HG02642 (cell line): ENCODE measurements at regions not wholly inside any gene's neighbourhood (a gene's known extent, or its start where the extent isn't known, plus 50 kb on each side); places are given as distances from the start of the nearest gene placed in this dataset.

Experiments used
- ATAC-seq: cut with Tn5 transposase; IDR thresholded peaks from one replicate; pipeline ENCODE4 v1.9.1; 2021; ENCODE audit warnings: mild to moderate bottlenecking; ENCODE audit not compliant: unreplicated experiment, poor library complexity

DNA sequence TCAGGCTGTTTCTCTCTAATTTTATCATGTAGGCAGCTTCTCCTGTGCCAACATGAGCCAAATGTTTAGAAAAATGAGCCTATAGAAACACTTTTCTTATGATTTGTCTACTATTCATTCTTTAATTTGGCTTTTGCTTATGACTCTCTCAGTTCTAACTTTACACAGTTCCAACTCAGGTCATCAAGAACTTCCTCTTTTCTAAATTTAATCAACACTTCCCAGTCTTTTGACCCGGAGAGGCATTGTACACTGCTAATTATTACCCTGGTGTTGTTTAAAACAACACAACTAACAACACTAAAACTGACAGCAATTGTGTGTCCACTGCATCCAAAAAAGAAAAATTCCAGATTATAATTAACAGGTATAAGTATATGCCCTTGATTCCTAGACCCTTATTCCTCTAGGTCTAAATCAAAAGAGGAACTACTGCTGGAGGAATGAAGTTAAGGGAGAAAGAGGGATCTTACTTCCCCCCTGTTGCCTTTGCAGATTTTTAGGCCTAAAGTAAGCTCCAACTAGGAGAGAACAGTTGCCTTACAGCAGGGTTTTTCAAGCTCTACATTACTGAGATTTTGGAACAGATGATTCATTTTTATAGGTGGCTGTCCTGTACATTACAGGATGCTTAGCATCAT, 332.2 kb upstream of the GOLIM4 start:
- ATAC-seq = no peak

DNA sequence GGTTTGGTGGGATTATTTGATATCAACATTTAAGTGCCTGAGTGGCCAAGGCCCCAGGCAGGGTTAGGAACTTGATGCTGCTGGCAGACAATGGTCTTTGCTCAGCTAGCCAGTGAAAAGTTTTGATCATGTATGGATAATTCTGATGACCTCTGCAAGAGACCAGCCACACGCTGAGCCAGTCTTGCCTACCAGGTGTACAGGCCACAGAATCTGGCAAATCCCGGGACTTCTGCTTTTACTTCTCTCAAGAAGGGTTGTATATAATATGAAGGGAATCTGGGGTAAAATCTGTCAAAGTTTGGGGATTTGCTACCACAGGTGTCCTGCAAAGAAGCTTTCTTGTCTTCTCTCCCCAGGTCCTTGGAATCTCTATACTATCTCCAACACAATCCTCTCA, 331.4 kb upstream of the GOLIM4 start:
- ATAC-seq = no peak

DNA sequence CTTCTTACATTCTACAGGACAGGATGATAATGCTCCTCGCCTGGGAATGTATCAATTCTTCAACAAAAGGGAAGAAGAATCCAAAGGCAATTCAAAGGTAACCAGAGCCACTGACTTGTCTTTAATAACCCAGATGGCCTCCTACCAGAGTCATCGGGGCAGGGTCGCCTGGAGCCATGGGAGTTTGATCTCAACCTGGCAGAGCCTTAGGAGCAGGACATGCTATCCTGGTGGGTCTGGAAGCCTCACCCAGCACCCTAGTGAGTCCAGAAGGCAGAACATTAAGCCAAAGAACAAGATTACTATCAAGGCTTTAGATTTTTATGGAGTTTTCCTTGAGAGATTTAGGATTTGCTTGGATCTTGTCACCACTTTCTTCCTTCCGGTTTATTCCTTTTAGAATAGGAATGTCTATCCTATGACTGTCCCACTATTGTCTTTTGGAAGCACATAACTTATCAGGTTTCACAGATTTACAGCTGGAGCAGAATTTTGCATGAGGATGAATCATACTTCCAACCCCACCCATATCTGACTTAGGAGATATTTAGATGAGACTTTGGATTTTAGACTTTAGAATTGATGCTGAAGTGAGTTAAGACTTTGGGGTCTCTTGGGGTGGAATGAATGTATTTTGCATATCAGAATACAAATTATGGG, 330.3 kb upstream of the GOLIM4 start:
- ATAC-seq = no peak

DNA sequence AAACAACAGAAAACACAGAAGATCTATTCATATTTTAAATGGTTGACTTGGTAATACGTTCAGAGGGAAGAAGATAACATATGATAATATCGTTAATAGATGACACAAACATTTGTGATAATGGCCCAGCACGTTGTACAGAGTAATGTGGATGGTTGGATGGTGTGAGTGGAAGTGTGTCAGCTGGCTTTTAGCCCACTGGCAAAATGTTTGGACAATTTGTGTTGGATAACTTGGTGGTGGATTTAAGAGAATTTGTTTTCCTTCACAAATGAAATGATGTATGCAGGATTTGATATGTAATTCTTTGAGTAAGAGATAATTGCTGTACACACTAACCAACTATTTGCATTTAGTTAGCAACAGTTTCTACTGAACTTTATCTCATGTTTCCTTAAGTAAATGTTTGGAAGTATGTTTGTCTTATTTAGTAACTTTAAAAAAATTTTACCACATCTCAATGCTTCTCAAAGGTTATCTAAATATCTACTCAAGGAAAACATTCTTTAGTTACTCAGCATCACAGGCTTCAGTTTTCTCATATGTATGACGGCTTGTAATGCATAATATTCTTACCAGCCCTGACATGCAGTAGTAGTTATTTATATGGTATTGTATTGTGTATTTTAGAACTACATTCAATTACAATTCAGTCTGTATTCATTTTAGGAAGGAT, 328.5 kb upstream of the GOLIM4 start:
- no peak for ATAC-seq

DNA sequence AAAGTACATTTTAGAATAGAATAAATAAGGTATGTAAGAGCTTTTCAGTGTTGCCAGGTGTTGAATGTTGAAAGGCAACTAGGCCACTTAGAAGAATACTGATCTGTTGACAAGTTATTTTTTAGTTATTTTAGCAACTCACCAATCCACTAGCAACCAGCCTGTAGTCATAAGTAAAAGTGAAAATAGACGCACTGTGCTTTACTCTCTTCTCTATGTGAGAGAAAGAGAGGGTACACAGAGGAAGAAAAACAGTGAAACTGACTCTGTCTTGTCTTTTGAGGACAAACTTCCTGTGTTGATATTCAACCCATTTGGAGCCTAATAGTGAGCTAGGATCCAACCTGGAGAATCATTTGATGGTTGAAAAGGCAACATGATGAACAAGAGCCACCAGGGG, 327.1 kb upstream of the GOLIM4 start:
- no peak for ATAC-seq

DNA sequence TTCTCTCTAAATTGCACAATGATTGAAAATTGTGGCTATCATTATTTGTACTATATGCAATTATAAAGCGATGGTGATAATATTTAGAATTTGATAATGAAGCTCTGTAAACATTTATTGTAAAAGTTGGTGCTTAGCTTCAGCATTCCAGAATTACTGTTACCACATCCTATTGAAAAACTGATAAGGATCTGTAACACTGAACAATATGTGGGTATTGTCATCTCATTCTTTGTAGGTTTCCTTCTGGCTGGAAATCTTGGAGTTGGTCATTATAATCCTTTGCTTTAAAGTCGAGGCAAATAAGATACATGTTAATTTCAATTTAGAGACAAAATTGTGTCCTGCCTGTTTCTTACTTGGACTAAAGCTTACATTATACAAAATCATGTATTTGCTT, 323.4 kb upstream of the GOLIM4 start:
- no peak for ATAC-seq

DNA sequence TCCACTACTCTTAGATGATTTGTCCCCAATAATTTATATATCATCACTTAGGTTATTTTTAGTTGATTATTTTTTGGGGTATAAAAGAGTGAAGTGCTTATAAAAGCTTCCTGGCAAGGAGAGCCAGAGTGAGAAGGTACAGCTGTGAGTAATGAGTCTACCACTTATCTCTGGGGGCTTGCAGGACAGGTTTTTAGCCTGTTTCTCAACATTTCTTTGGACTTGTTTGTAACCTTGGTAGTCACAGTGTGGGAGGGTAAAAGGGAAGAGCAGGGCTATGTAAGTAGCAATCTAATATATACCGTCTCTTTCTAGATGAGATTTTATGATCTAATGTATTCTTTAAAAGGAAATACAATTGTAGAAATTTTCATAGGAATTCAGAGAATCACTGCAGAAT, 321.3 kb upstream of the GOLIM4 start:
- ATAC-seq = no peak

DNA sequence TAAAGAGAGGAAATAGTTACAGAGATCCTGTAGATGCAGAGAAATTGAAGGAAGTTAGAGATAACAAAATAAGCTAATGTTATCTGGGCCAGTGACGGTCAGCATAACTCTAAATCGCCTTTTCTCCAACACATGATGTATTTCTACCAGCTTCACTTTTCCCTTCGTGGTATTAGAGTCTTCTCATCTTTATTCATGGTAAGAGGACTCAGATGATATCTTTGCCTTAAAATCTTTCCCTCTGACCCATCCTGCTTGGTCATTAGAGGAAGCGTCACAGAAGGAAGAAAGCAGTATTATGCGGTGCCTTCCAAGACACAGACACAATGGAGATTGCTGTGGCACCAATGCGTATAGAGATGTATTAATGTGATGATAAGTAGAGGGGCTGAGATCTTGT, 320.7 kb upstream of the GOLIM4 start:
- ATAC-seq = no peak

DNA sequence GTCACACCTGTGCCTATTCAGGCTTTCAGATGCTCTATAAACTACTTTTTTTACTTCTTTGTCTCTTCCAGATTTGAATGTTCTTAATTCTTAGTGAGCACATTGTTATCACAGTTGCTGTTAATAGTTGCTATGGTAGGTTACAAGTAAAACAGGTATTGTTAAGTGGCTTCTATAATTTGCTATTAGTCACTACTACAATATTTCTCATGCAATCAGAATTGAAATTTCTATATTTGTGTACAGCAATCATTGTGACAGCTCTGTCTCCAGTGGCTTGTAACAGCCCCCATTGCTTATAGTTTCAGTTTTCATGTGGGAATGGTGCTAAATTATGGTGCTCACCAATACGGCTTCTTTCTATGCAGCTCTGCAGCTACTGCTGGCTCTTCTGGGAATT, 318.4 kb upstream of the GOLIM4 start:
- ATAC-seq = no peak

DNA sequence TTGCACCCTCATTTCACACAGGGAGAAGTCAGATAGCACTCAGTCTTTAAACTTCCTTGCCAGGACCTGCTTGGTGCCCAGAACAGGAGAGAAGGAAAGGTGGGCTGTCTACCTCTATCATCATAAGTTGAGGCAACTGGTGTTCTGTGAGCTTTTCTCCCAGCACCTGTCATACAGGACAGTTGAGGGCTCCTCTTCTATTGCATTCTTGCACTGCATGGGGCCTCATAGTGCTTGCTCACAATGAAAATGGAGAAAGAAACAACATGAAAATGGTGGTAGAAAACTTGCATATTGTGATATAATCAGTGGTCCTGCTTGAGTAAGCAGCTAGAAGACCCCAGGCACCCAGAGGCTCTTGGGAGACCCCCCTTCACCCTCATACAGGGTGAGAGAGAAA, 311.7 kb upstream of the GOLIM4 start:
- no peak for ATAC-seq

DNA sequence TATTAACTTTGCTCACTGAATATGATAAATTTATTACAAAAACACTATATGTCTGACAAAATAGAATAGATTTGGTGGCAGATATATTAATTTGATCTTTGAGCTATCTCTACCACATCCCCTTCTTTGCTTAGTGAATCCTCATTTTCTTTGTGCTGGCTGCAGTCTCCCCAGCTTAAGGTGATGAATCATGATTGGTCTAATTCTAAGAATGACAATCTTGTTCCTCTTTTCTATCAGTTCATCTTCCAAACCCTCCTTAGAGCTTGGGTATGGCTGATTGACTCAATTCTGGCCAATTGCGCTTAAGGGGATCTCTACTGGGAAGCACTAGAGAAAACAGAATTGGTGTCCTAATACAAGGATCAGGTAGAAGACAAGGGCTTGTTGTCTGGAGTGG, 309.6 kb upstream of the GOLIM4 start:
- no peak for ATAC-seq

DNA sequence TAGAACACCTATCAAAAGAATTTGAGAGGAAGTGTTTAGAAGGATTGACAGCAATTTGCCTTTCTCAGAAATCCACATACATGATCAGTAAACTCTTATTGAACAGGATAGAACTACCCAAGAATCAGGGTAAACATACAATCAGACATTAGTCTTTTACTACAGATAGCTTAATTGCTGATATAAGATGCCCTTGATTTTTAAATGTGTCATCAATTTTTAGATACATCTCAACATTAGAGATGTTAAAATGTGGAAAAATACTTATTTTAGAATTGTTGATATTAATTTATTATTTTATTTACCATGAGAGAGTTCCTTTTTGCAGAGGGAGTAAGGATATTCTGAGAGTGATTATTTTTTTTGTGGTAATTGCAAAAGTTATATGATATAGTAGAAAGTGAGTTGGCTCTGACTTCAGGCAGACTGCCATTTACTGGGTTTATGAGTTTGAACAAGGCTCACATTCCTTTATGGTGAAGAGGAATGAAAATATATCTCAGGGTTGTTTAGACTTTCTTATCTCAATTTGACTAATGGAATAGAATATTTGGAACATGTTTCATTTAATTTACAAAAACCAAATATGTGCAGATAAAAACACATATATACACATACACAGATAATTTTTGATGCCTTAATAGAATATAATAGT, 302.8 kb upstream of the GOLIM4 start:
- ATAC-seq = no peak

DNA sequence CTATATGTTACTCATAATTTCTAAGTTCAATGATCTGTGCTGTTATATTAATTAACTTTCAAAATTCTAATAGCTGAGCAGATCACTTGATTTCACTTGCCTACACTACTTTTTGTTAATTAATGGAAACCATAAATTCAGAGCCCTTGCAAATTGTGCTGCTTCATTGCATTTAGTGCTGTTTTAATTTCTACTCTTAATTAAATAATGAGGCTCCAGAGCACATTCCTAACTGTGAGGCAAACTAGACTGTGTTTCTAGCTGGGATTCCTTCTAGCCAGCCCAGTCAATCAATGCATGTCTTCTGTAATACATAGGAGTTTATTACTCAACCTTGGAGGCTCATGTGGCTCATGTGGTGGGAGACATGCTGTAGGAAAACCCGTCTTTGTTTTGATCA, 301.1 kb upstream of the GOLIM4 start:
- no peak for ATAC-seq

DNA sequence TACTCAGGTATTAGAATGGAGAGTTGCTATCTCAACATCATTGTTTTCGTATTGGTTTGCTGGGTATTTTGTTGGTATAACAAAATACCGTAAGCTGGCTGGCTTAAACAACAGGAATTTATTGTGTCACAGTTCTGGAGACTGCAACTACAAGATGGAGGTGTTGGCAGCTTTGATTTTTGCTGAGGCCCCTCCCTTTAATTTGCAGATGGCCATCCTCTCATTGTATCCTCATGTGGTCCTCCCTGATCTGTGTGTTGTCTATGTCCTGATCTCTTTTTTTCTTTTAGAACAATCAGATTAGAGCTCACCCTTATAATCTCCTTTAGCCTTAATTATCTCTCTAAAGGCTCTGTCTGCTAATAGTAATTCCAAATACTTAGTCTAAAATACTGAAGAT, 299.8 kb upstream of the GOLIM4 start:
- ATAC-seq = no peak

DNA sequence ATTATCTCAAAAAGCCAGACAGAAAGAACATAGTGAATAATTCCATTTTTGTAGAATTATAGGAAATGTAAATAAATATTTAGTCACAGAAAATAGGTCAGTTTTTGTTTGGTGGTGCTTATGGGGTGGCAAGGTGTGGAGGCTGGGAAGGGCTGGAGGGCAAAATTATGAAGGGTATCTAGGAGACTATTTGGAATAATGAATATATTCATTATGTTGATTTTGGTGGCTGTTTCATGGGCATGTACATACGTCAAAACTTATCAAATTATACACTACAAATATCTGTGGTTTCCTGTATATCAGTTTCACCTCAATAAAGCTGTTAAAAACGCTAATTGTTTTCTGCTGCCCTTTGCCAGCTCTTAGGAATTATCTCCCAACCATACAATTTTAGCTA, 298.7 kb upstream of the GOLIM4 start:
- ATAC-seq = no peak

DNA sequence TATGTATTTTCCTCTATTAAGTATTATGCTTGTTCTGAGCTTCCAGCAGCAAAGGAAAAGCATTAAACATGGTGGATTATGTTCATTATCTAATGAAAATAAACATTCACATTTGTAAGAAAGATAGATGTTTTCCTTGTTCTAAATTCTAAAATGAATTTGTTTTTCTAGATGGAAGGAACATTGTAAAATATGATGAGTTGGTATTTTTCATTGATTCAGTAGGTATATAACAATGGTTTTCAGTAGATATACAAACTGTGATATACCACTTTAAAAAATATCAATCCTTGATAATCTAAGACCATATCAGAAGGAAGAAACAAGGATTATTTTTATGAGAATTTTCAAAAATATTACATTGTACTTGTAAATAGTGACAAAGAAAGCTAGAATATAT, 290.6 kb upstream of the GOLIM4 start:
- ATAC-seq = no peak

DNA sequence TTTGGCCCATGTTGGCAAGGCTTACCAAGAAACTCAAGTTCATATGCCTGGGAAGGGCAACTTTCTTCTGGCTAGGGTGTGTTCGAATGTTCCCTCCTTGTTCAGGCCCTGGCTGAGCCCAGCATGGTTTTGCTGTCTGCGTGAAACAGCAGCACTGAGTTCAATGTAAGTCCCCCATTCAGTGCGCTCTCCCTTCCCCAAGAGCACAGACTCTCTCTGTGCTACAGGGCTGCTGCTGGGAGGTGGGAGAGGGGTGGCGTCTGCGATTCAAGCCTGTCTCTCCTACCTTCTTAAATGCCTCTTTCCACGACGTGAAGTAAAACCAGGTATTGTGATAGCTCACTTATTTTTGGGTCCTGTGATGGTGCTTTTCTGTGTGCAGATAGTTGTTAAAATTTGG, 289.3 kb upstream of the GOLIM4 start:
- no peak for ATAC-seq

DNA sequence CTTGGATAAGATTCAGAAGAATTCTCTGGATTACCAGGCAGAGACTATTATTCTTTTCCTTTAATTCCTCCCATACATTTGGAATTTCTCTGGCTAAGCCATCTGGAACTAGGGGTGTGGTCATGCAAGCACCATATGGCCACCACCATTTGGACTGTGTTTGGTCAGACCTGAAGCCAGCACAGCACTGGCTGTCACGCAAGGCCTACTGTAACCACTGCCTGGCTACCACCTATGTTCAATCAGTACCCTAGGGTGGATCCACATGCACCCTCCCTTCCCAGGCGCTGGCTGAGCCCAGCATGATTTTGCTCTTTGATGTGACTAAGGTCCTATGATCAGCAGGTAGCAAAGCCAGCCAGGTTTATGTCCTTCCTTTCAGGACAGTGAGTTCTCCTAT, 287.8 kb upstream of the GOLIM4 start:
- ATAC-seq = no peak

DNA sequence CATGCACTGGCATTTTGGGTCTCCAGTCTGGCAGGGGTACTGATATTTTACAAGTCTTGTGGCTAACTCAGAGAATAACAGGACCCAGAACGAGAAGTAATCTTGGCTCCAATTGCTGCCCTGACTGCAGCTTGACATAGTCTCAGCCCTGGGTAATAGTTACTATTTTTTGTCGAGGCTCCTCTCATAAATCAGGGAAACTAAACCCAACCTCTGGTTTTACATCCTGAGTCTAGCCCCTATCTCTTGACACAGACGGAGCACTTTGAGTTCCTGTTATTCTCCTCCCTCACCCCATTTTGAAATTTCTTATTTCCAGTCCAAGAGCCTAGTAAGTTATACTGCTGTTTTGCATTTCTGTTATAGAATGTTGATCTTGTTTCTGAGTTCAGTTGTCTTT, 276.1 kb upstream of the GOLIM4 start:
- ATAC-seq = no peak

DNA sequence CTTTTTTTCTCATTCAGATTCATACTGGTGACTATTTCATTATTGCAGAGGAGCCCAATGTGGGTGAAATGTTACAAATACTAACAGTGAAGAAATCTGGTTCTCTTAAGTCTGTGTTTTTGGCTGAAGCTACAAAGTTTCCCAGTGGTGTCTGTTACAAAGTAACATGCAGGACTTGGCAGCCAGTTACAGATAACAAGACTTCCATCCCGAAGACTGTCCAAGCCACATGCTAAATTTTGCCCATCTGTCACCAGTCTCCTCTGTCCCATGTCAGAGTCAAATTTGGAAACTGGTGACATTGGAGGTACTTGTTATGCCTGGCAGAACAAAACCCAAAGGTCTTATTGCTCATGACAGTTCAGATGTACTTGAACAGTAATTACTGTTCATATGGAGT, 269.2 kb upstream of the GOLIM4 start:
- ATAC-seq = no peak

DNA sequence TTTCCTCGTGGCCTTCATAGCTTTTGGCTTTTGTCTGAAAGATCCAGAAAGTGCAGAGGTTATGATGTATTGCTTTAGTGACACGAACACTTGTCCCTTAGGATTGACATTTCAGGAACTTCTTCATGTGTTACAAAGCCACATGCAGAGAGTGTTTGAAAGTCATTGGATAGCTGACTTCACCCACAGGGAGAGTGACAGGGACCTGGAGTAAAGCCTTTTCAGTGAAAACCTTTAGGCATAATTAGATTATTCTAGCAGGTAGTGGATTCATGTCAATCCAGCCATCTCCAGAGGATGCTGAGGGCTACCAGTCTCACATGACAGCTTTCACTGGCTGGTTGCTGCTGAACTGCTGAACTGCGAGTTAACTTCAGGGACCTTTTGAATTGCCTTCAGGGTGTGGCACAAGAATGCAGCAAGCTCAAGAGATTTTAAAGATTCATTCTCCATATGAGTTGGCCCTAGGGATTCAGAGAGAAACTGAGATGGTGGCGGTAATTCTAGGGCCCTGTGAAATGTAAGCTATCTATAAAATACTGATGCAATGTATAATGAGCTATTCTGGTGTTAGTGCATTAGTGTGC, 267.0 kb upstream of the GOLIM4 start:
- no peak for ATAC-seq
